Activated naive CD4-positive, alpha-beta T cell treated with anti-CD3 and anti-CD28 coated beads, Interleukin-2, amount 50 U/mL, for 24 hours (primary cell): ENCODE measurements at regions not wholly inside any gene's neighbourhood (a gene's known extent, or its start where the extent isn't known, plus 50 kb on each side); places are given as distances from the start of the nearest gene placed in this dataset.
"Not testable (repeated sequence)": the region's sequence is repeated elsewhere in the genome, so short reads cannot be mapped to it uniquely, and the experiment has no call there.

Source experiments
- H3K27ac Mint-ChIP-seq: one replicate; pipeline ENCODE4 v1.8.0; 2021; ENCODE audit warnings: mild to moderate bottlenecking, mixed read lengths
- H3K27me3 Mint-ChIP-seq: one replicate; pipeline ENCODE4 v1.8.0; 2021; ENCODE audit warnings: mixed read lengths
- H3K36me3 Mint-ChIP-seq: one replicate; pipeline ENCODE4 v1.8.0; 2021; ENCODE audit warnings: mixed read lengths
- H3K4me1 Mint-ChIP-seq: one replicate; pipeline ENCODE4 v1.8.0; 2021; ENCODE audit warnings: mixed read lengths
- H3K4me3 Mint-ChIP-seq: one replicate; pipeline ENCODE4 v1.8.0; 2021; ENCODE audit warnings: mild to moderate bottlenecking, mixed read lengths
- H3K9me3 Mint-ChIP-seq: one replicate; pipeline ENCODE4 v1.8.0; 2021; ENCODE audit warnings: mixed read lengths

- H3K4me3 Mint-ChIP-seq: no peak overlapping the region
- no peaks in the 10 kb centered on the region for H3K27me3 Mint-ChIP-seq
- H3K36me3 Mint-ChIP-seq: no peaks in the 10 kb centered on the region
- no peak overlapping the region for H3K27ac Mint-ChIP-seq
- no peaks in the 10 kb centered on the region for H3K9me3 Mint-ChIP-seq
- H3K4me1 Mint-ChIP-seq: no peaks in the 10 kb centered on the region
Observed at GRCh38 chr21:21973806-21974205, 975.6 kb downstream of the NCAM2 start.

- Mint-ChIP-seq H3K4me1 (no peaks in the 10 kb centered on the region), H3K27ac (no peak overlapping the region), H3K27me3 (no peaks in the 10 kb centered on the region), H3K4me3 (no peak overlapping the region), H3K9me3 (peaks cover 7% of the 10 kb centered on the region), H3K36me3 (no peaks in the 10 kb centered on the region)
Observed at GRCh38 chr21:21996891-21997290, 998.7 kb downstream of the NCAM2 start.

GRCh38 chr21:21997390-21998333 is 999.5 kb downstream of the NCAM2 start:
- Mint-ChIP-seq H3K27me3 (no peaks in the 10 kb centered on the region), H3K4me3 (no peak overlapping the region), H3K9me3 (peaks cover 7% of the 10 kb centered on the region), H3K27ac (no peak overlapping the region), H3K4me1 (no peaks in the 10 kb centered on the region), H3K36me3 (no peaks in the 10 kb centered on the region)

GRCh38 chr21:22019766-22020165 is 1021.6 kb downstream of the NCAM2 start:
- no peak overlapping the region for H3K27ac Mint-ChIP-seq

GRCh38 chr21:22020221-22020620 is 1022.0 kb downstream of the NCAM2 start:
- Mint-ChIP-seq H3K4me3 (no peak overlapping the region), H3K9me3 (no peaks in the 10 kb centered on the region), H3K27me3 (no peaks in the 10 kb centered on the region), H3K36me3 (no peaks in the 10 kb centered on the region), H3K4me1 (no peaks in the 10 kb centered on the region), H3K27ac (no peak overlapping the region)

More at GRCh38 chr21:22019766-22020165, 1021.6 kb downstream of the NCAM2 start:
- no peaks in the 10 kb centered on the region for H3K9me3 Mint-ChIP-seq
- no peaks in the 10 kb centered on the region for H3K4me1 Mint-ChIP-seq
- H3K27me3 Mint-ChIP-seq: no peaks in the 10 kb centered on the region
- no peaks in the 10 kb centered on the region for H3K36me3 Mint-ChIP-seq
- H3K4me3 Mint-ChIP-seq: no peak overlapping the region

- H3K4me3 Mint-ChIP-seq, H3K36me3 Mint-ChIP-seq, H3K4me1 Mint-ChIP-seq, H3K27ac Mint-ChIP-seq, H3K27me3 Mint-ChIP-seq, H3K9me3 Mint-ChIP-seq: not testable (repeated sequence)
Observed at GRCh38 chr21:22023896-22024295, 1025.7 kb downstream of the NCAM2 start.

GRCh38 chr21:22044431-22044830 is 1046.2 kb downstream of the NCAM2 start:
- H3K4me3 Mint-ChIP-seq: no peak overlapping the region
- H3K36me3 Mint-ChIP-seq: no peaks in the 10 kb centered on the region
- H3K27me3 Mint-ChIP-seq: no peaks in the 10 kb centered on the region
- H3K9me3 Mint-ChIP-seq: no peaks in the 10 kb centered on the region
- no peak overlapping the region for H3K27ac Mint-ChIP-seq
- H3K4me1 Mint-ChIP-seq: no peaks in the 10 kb centered on the region

- Mint-ChIP-seq H3K27ac (no peak overlapping the region), H3K27me3 (no peaks in the 10 kb centered on the region), H3K9me3 (no peaks in the 10 kb centered on the region), H3K4me1 (no peaks in the 10 kb centered on the region), H3K4me3 (no peak overlapping the region), H3K36me3 (no peaks in the 10 kb centered on the region)
Observed at GRCh38 chr21:22046576-22046975, 1048.4 kb downstream of the NCAM2 start.

GRCh38 chr21:22056904-22057303 is 1058.7 kb downstream of the NCAM2 start:
- no peak overlapping the region for H3K27ac Mint-ChIP-seq
- no peaks in the 10 kb centered on the region for H3K27me3 Mint-ChIP-seq

GRCh38 chr21:22062472-22063139 is 1064.4 kb downstream of the NCAM2 start:
- H3K4me3 Mint-ChIP-seq: no peak overlapping the region
- no peaks in the 10 kb centered on the region for H3K4me1 Mint-ChIP-seq
- H3K27ac Mint-ChIP-seq: no peak overlapping the region
- H3K27me3 Mint-ChIP-seq: no peaks in the 10 kb centered on the region
- peaks cover 19% of the 10 kb centered on the region for H3K9me3 Mint-ChIP-seq
- H3K36me3 Mint-ChIP-seq: no peaks in the 10 kb centered on the region

More at GRCh38 chr21:22056904-22057303, 1058.7 kb downstream of the NCAM2 start:
- Mint-ChIP-seq H3K36me3 (no peaks in the 10 kb centered on the region), H3K4me3 (no peak overlapping the region), H3K9me3 (peaks cover 12% of the 10 kb centered on the region), H3K4me1 (no peaks in the 10 kb centered on the region)

GRCh38 chr21:22063140-22063539 is 1064.9 kb downstream of the NCAM2 start:
- no peaks in the 10 kb centered on the region for H3K36me3 Mint-ChIP-seq
- peaks cover 19% of the 10 kb centered on the region for H3K9me3 Mint-ChIP-seq
- H3K27ac Mint-ChIP-seq: no peak overlapping the region
- H3K4me3 Mint-ChIP-seq: no peak overlapping the region
- H3K27me3 Mint-ChIP-seq: no peaks in the 10 kb centered on the region
- no peaks in the 10 kb centered on the region for H3K4me1 Mint-ChIP-seq

- no peaks in the 10 kb centered on the region for H3K27me3 Mint-ChIP-seq
- H3K27ac Mint-ChIP-seq: no peak overlapping the region
- H3K4me1 Mint-ChIP-seq: no peaks in the 10 kb centered on the region
- no peaks in the 10 kb centered on the region for H3K36me3 Mint-ChIP-seq
- H3K4me3 Mint-ChIP-seq: no peak overlapping the region
- no peaks in the 10 kb centered on the region for H3K9me3 Mint-ChIP-seq
Observed at GRCh38 chr21:22076471-22076870, 1078.3 kb downstream of the NCAM2 start.

- H3K27ac Mint-ChIP-seq: no peak overlapping the region
- no peaks in the 10 kb centered on the region for H3K9me3 Mint-ChIP-seq
- no peaks in the 10 kb centered on the region for H3K4me1 Mint-ChIP-seq
- H3K4me3 Mint-ChIP-seq: no peak overlapping the region
- H3K27me3 Mint-ChIP-seq: no peaks in the 10 kb centered on the region
- no peaks in the 10 kb centered on the region for H3K36me3 Mint-ChIP-seq
Observed at GRCh38 chr21:22083899-22084298, 1085.7 kb downstream of the NCAM2 start.

GRCh38 chr21:22096314-22096713 is 1098.1 kb downstream of the NCAM2 start:
- Mint-ChIP-seq H3K9me3 (peaks cover 5% of the 10 kb centered on the region), H3K4me1 (no peaks in the 10 kb centered on the region), H3K27me3 (no peaks in the 10 kb centered on the region), H3K36me3 (no peaks in the 10 kb centered on the region), H3K4me3 (no peak overlapping the region), H3K27ac (no peak overlapping the region)

GRCh38 chr21:22106720-22107410 is 1108.7 kb downstream of the NCAM2 start:
- no peaks in the 10 kb centered on the region for H3K36me3 Mint-ChIP-seq
- H3K27ac Mint-ChIP-seq: no peak overlapping the region
- H3K4me1 Mint-ChIP-seq: no peaks in the 10 kb centered on the region
- peaks cover 6% of the 10 kb centered on the region for H3K9me3 Mint-ChIP-seq
- no peaks in the 10 kb centered on the region for H3K27me3 Mint-ChIP-seq
- no peak overlapping the region for H3K4me3 Mint-ChIP-seq

GRCh38 chr21:22115746-22116145 is 1117.5 kb downstream of the NCAM2 start:
- no peaks in the 10 kb centered on the region for H3K27me3 Mint-ChIP-seq
- peaks cover 6% of the 10 kb centered on the region for H3K9me3 Mint-ChIP-seq
- no peaks in the 10 kb centered on the region for H3K36me3 Mint-ChIP-seq
- no peaks in the 10 kb centered on the region for H3K4me1 Mint-ChIP-seq
- H3K4me3 Mint-ChIP-seq: no peak overlapping the region
- H3K27ac Mint-ChIP-seq: no peak overlapping the region
